ENCODE measurements at regions not wholly inside any gene's neighbourhood (a gene's known extent, or its start where the extent isn't known, plus 50 kb on each side); places are given as distances from the start of the nearest gene placed in this dataset.

GRCh38 chr5:60343102-60343501 is 356.9 kb downstream of the DEPDC1B start:
- TF ChIP-seq EZH2 (IDR thresholded peaks at IDR 0.05; ENCODE audit: borderline replicate concordance) (no peak), EZH2phosphoT487 (IDR thresholded peaks at IDR 0.05; ENCODE audit: low read depth, severe bottlenecking, unreplicated experiment) (no peak), CTCF (IDR thresholded peaks at IDR 0.05; ENCODE audit: poor library complexity) (no peak)
